GM06990 (cell line): ENCODE measurements at regions not wholly inside any gene's neighbourhood (a gene's known extent, or its start where the extent isn't known, plus 50 kb on each side); places are given as distances from the start of the nearest gene placed in this dataset.
"Not testable (repeated sequence)": the region's sequence is repeated elsewhere in the genome, so short reads cannot be mapped to it uniquely, and the experiment has no call there.

Experiments used
- DNase-seq: peaks from one replicate; pipeline ENCODE4 v3.0.0-alpha.2; 2011; ENCODE audit not compliant: insufficient read length; ENCODE audit errors: extremely low read depth
- H3K27me3 ChIP-seq: replicated peaks from 2 replicates; pipeline ENCODE4 v1.6.0; 2011; ENCODE audit warnings: low read length; ENCODE audit not compliant: control insufficient read depth, insufficient read depth
- H3K36me3 ChIP-seq: 2 replicates; pipeline ENCODE4 v1.5.1; 2011; ENCODE audit warnings: low read length; ENCODE audit not compliant: control insufficient read depth, insufficient read depth
- H3K4me3 ChIP-seq: replicated peaks from 2 replicates; pipeline ENCODE4 v1.5.1; 2011; ENCODE audit warnings: low read depth, mild to moderate bottlenecking, control low read depth, low read length
- TF ChIP-seq, protein P1 (sequence below): IDR thresholded peaks from 2 replicates; pipeline ENCODE4 v1.5.1; 2011; ENCODE audit warnings: low read length, control low read depth, mild to moderate bottlenecking, inconsistent platforms; ENCODE audit not compliant: insufficient read depth, poor library complexity, severe bottlenecking

DNA sequence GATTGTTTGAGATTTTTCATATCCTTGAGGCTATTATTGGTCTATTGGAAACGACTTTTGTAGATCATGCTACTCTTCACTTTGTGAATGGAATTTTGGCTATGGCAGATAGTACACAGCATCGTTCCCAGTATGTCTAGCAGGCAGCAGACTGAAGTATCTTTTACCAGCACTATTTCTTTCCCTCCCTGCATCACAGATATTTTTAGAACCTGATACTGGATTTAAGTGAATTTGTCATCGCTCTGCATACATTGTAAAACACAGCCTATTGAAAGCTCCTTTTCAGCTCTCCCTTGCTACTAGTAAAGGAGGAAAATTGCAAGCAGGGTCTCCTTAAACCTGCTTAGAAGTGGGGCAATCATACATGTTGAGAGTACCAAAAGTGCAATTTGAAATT is 133.6 kb downstream of the LUZP4 start:
- TF ChIP-seq, protein P1, sequence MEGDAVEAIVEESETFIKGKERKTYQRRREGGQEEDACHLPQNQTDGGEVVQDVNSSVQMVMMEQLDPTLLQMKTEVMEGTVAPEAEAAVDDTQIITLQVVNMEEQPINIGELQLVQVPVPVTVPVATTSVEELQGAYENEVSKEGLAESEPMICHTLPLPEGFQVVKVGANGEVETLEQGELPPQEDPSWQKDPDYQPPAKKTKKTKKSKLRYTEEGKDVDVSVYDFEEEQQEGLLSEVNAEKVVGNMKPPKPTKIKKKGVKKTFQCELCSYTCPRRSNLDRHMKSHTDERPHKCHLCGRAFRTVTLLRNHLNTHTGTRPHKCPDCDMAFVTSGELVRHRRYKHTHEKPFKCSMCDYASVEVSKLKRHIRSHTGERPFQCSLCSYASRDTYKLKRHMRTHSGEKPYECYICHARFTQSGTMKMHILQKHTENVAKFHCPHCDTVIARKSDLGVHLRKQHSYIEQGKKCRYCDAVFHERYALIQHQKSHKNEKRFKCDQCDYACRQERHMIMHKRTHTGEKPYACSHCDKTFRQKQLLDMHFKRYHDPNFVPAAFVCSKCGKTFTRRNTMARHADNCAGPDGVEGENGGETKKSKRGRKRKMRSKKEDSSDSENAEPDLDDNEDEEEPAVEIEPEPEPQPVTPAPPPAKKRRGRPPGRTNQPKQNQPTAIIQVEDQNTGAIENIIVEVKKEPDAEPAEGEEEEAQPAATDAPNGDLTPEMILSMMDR, result no peak
- Histone ChIP-seq H3K4me3 (no peak overlapping the region), H3K36me3 (no peaks in the 10 kb centered on the region), H3K27me3 (no peaks in the 10 kb centered on the region)
- no peak for DNase-seq

GRCh38 chrX:115425359-115425758 is 135.6 kb upstream of the PLS3 start:
- DNase-seq, result no peak
- Histone ChIP-seq H3K4me3 (no peak overlapping the region), H3K36me3 (no peaks in the 10 kb centered on the region), H3K27me3 (no peaks in the 10 kb centered on the region)
- TF ChIP-seq, protein P1, result no peak

DNA sequence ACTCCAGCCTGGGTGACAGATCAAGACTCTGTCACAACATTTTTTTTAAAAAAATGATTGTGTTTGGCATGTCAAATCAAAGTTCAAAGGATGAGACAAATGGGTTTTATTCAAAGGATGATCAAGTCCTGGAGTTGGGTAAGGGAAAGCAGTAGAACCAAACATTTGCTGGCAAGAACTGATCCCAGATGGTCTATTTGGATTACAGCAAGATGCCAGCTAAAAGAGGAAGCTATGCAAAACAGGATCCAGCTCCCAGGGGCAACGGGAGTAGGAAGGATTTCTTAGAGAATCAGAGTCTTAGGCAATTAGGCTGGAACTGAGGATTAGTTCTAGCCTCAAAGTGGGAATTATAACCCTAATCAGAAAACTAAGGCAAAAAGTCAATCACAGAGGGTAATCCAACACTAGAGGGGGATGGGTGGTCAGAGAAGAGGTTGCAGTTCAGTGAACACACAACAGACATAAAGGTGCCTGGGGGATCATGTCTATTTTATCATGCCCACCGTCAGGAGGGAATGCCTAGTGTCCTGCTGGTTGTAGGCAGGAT is 133.0 kb upstream of the PLS3 start:
- Histone ChIP-seq H3K27me3 (no peaks in the 10 kb centered on the region), H3K36me3 (no peaks in the 10 kb centered on the region), H3K4me3 (no peak overlapping the region)
- no peak for DNase-seq
- TF ChIP-seq, protein P1, result no peak

DNA sequence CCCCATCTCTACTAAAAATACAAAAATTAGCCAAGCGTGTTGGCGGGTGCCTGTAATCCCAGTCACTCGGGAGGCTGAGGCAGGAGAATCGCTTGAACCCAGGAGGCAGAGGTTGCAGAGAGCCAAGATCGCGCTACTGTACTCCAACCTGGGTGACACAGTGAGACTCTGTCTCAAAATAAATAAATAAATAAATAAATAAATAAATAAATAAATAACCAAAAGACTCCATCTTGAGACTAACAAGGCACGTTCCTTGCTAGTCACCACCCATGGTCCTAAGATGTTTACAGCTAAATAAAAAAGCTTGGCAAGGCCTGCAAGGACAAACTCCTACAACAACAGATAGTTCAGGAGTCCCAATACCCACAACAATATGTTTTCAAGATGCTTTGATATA is 126.1 kb upstream of the PLS3 start:
- H3K27me3 ChIP-seq, H3K4me3 ChIP-seq, DNase-seq, H3K36me3 ChIP-seq: not testable (repeated sequence)

GRCh38 chrX:115437841-115438595 is 123.0 kb upstream of the PLS3 start:
- no peak overlapping the region for H3K4me3 ChIP-seq
- no peak for DNase-seq
- H3K36me3 ChIP-seq, result no peaks in the 10 kb centered on the region
- no peaks in the 10 kb centered on the region for H3K27me3 ChIP-seq
- TF ChIP-seq, protein P1, result no peak

DNA sequence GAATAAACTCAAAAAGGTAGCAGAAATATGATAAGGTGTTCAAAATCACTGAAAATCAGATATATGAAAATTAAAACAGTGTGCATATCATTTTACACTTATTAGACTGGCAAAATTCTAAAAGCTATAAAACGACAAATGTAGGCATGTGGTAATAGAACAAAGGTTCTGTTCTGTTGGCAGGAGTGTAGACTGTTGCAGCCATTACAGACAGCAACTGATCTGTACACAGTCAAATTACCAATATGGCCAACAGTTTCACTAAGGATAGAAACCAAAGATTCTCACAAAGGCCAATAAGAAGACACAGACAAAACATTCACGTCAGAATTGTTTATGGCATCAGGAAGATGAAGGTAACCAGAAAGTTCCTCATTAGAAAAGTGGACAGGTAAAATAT is 112.8 kb upstream of the PLS3 start:
- no peaks in the 10 kb centered on the region; the same call in 1 of the 2 replicates for H3K27me3 ChIP-seq
- no peak overlapping the region for H3K4me3 ChIP-seq
- TF ChIP-seq, protein P1, result no peak
- no peaks in the 10 kb centered on the region for H3K36me3 ChIP-seq
- no peak for DNase-seq
